ENCODE measurements at regions not wholly inside any gene's neighbourhood (a gene's known extent, or its start where the extent isn't known, plus 50 kb on each side); places are given as distances from the start of the nearest gene placed in this dataset.

DNA sequence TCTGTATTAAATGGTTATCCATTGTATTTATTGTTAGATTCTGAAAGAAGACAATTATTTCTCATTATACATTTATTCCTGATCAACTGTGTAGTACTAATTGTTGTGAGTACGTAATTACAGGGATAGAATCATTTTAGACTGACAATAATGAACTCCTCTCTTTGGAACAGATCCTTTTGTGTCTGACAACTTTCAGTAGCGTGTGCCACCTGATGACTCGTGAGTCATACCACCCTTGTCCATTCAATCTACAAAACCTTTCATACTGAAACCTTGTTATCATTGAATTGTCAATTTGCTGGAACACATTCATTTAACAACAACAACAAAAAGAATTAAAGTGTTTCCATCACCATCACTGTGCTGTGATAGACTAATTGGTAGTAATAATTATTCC, 602.7 kb upstream of the PCDH7 start:
- Histone ChIP-seq H3K27me3 (ENCODE audit: control insufficient read depth in 2 of 2, insufficient read depth in 2 of 2, low read length in 2 of 2) (no peaks in the 10 kb centered on the region), H4K20me1 (replicated peaks; ENCODE audit: control insufficient read depth, extremely low read depth, insufficient read depth, low read length) (no peaks in the 10 kb centered on the region), H3K9ac (replicated peaks; ENCODE audit: extremely low read depth, insufficient read depth, low read length) (no peak overlapping the region), H3K4me1 (ENCODE audit: control insufficient read depth, extremely low read depth, insufficient read depth, low read length) (no peaks in the 10 kb centered on the region), H3K79me2 (ENCODE audit: control insufficient read depth, insufficient read depth, low read length) (no peaks in the 10 kb centered on the region), H3K4me3 (replicated peaks in 1 of 3; ENCODE audit: insufficient read depth in 1 of 3, low read depth in 1 of 3, low read length in 3 of 3) (no peak overlapping the region), H3K4me2 (ENCODE audit: insufficient read depth, low read length) (no peak overlapping the region), H2AFZ (ENCODE audit: low read depth, low read length) (no peak overlapping the region), H3K9me1 (replicated peaks; ENCODE audit: control insufficient read depth, extremely low read depth, insufficient read depth, low read length) (no peaks in the 10 kb centered on the region), H3K27ac (ENCODE audit: insufficient read depth, low read depth, low read length) (no peak overlapping the region), H3K9me3 (replicated peaks; ENCODE audit: control insufficient read depth, insufficient read depth, low read length) (no peaks in the 10 kb centered on the region), H3K36me3 (ENCODE audit: control insufficient read depth in 2 of 2, extremely low read depth in 1 of 2, insufficient read depth in 2 of 2, low read length in 2 of 2) (no peaks in the 10 kb centered on the region)
- no TSS peak for BruUV-seq (replicated peaks)
- DNase-seq (ENCODE audit: low read depth, low spot score), result no peak
- TF ChIP-seq POLR2A (IDR thresholded peaks at IDR 0.05; ENCODE audit: low read depth, low read length) (no peak), POLR2AphosphoS5 (IDR thresholded peaks at IDR 0.05; ENCODE audit: insufficient read depth, low read depth, low read length) (no peak), MAX (IDR thresholded peaks at IDR 0.05; ENCODE audit: insufficient read depth, insufficient read length) (no peak), JUN (IDR thresholded peaks at IDR 0.05; ENCODE audit: borderline replicate concordance, insufficient read depth, insufficient read length, low read depth) (no peak), EZH2 (IDR thresholded peaks at IDR 0.05; ENCODE audit: borderline replicate concordance, low read depth, low read length, severe bottlenecking) (no peak), GATA2 (IDR thresholded peaks at IDR 0.05; ENCODE audit: insufficient read depth, insufficient read length, low read depth, low read length) (no peak), FOS (IDR thresholded peaks at IDR 0.05; ENCODE audit: borderline replicate concordance, insufficient read depth, low read length) (no peak), MYC (IDR thresholded peaks at IDR 0.05; ENCODE audit: low read depth, low read length) (no peak)
- TF ChIP-seq, protein P1, sequence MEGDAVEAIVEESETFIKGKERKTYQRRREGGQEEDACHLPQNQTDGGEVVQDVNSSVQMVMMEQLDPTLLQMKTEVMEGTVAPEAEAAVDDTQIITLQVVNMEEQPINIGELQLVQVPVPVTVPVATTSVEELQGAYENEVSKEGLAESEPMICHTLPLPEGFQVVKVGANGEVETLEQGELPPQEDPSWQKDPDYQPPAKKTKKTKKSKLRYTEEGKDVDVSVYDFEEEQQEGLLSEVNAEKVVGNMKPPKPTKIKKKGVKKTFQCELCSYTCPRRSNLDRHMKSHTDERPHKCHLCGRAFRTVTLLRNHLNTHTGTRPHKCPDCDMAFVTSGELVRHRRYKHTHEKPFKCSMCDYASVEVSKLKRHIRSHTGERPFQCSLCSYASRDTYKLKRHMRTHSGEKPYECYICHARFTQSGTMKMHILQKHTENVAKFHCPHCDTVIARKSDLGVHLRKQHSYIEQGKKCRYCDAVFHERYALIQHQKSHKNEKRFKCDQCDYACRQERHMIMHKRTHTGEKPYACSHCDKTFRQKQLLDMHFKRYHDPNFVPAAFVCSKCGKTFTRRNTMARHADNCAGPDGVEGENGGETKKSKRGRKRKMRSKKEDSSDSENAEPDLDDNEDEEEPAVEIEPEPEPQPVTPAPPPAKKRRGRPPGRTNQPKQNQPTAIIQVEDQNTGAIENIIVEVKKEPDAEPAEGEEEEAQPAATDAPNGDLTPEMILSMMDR (IDR thresholded peaks at IDR 0.05; ENCODE audit: extremely low read depth in 1 of 2, insufficient read depth in 1 of 2, low read depth in 1 of 2, low read length in 2 of 2), result no peak
- no peak for FAIRE-seq
- dilution Hi-C loops (cut with MboI; ENCODE audit: extremely low pct_ligation_motif_present, low sequenced_read_pairs), result no loop called here
- intact Hi-C loops (cut with micrococcal nuclease), result no loop called here
- ChIA-PET CTCF (no interaction called here), POLR2A (no interaction called here)

All from endothelial cell of umbilical vein (primary cell).